ENCODE measurements at regions not wholly inside any gene's neighbourhood (a gene's known extent, or its start where the extent isn't known, plus 50 kb on each side); places are given as distances from the start of the nearest gene placed in this dataset.

GRCh38 chr12:98453070-98453469, 62.3 kb upstream of the TMPO start:
- TF ChIP-seq POLR2AphosphoS5 (IDR thresholded peaks at IDR 0.05) (no peak), POLR2A (IDR thresholded peaks at IDR 0.05) (no peak), CTCF (IDR thresholded peaks at IDR 0.05 in 8 of 11, conservative IDR thresholded peaks at IDR 0.05 in 3 of 11) (no peak)
- H3K9me3 ChIP-seq: no peaks in the 10 kb centered on the region
- intact Hi-C loops (cut with DNase I; ENCODE audit: low total_unique reads): no loop called here
- no peak overlapping the region for H3K27ac ChIP-seq
- H3K36me3 ChIP-seq: no peaks in the 10 kb centered on the region
- H3K4me3 ChIP-seq: no peak overlapping the region
- peaks cover 0 to 30% (median 10%) of the 10 kb centered on the region in 7 donors for H3K27me3 ChIP-seq (replicated peaks in 1 of 7)
- DNase-seq: no peak
- H3K4me1 ChIP-seq: peaks cover 0 to 9% (median 6%) of the 10 kb centered on the region in 6 donors
- 84 to 96% (median 89%) methylated on average over 4 of the region's 4 CpGs for WGBS, 5 donors

- WGBS, 5 donors: 82 to 92% (median 91%) methylated on average over 2 of the region's 2 CpGs
Observed at GRCh38 chr12:98453492-98453891, 61.9 kb upstream of the TMPO start.

GRCh38 chr12:98456041-98456440, 59.3 kb upstream of the TMPO start:
- intact Hi-C loops (cut with DNase I; ENCODE audit: low total_unique reads): no loop called here
- Histone ChIP-seq H3K36me3 (no peaks in the 10 kb centered on the region), H3K27ac (no peak overlapping the region), H3K9me3 (no peaks in the 10 kb centered on the region), H3K27me3 (replicated peaks in 1 of 7) (peaks cover 0 to 30% (median 10%) of the 10 kb centered on the region in 7 donors), H3K4me3 (no peak overlapping the region), H3K4me1 (peaks cover 0 to 9% (median 6%) of the 10 kb centered on the region in 6 donors)
- TF ChIP-seq POLR2AphosphoS5 (IDR thresholded peaks at IDR 0.05): no peak
- TF ChIP-seq CTCF (IDR thresholded peaks at IDR 0.05 in 8 of 11, conservative IDR thresholded peaks at IDR 0.05 in 3 of 11): no peak
- TF ChIP-seq POLR2A (IDR thresholded peaks at IDR 0.05): no peak
- WGBS, 5 donors: 72 to 89% (median 84%) methylated on average over 3 of the region's 3 CpGs
- no peak for DNase-seq

More at GRCh38 chr12:98453492-98453891, 61.9 kb upstream of the TMPO start:
- no peak for DNase-seq
- no peak overlapping the region for H3K4me3 ChIP-seq
- H3K27me3 ChIP-seq (replicated peaks in 1 of 7): peaks cover 0 to 30% (median 10%) of the 10 kb centered on the region in 7 donors
- H3K36me3 ChIP-seq: no peaks in the 10 kb centered on the region
- TF ChIP-seq CTCF (IDR thresholded peaks at IDR 0.05 in 8 of 11, conservative IDR thresholded peaks at IDR 0.05 in 3 of 11): no peak
- no peak for TF ChIP-seq POLR2A (IDR thresholded peaks at IDR 0.05)
- TF ChIP-seq POLR2AphosphoS5 (IDR thresholded peaks at IDR 0.05): no peak
- H3K27ac ChIP-seq: no peak overlapping the region
- no peaks in the 10 kb centered on the region for H3K9me3 ChIP-seq
- intact Hi-C loops (cut with DNase I; ENCODE audit: low total_unique reads): no loop called here
- H3K4me1 ChIP-seq: peaks cover 0 to 9% (median 6%) of the 10 kb centered on the region in 6 donors

GRCh38 chr12:98456576-98457573, 58.5 kb upstream of the TMPO start:
- H3K27ac ChIP-seq: peak overlapping the region in 4 of 8 donors; percentile 5 to 61 (median 24)
- peak overlapping the region in 7 of 8 donors; percentile 4 to 64 (median 31) for H3K4me3 ChIP-seq
- intact Hi-C loops (cut with DNase I; ENCODE audit: low total_unique reads): no loop called here
- H3K36me3 ChIP-seq: no peaks in the 10 kb centered on the region
- no peaks in the 10 kb centered on the region for H3K9me3 ChIP-seq
- DNase-seq: peak; percentile 79
- H3K4me1 ChIP-seq: peaks cover 0 to 9% (median 6%) of the 10 kb centered on the region in 6 donors
- H3K27me3 ChIP-seq (replicated peaks in 1 of 7): peaks cover 0 to 30% (median 10%) of the 10 kb centered on the region in 7 donors
- WGBS, 5 donors: 18 to 68% (median 18%) methylated on average over 12 to 50 of the region's 50 CpGs
- TF ChIP-seq POLR2AphosphoS5 (IDR thresholded peaks at IDR 0.05): peak in 2 of 3 donors; percentile 12 to 33
- TF ChIP-seq CTCF (IDR thresholded peaks at IDR 0.05 in 8 of 11, conservative IDR thresholded peaks at IDR 0.05 in 3 of 11): no peak

Data from spleen (tissue), 11 donors.